Endothelial cell of umbilical vein (primary cell): ENCODE measurements at regions not wholly inside any gene's neighbourhood (a gene's known extent, or its start where the extent isn't known, plus 50 kb on each side); places are given as distances from the start of the nearest gene placed in this dataset.

ENCODE experiments used
- CTCF ChIP-seq, 2 donors: IDR thresholded peaks; 1 replicate in 1 of 2; 2 replicates in 1 of 2; pipeline ENCODE4 v1.5.1; 2011; ENCODE audit warnings: low read length in 2 of 2, mild to moderate bottlenecking in 2 of 2, moderate library complexity in 2 of 2, control low read depth in 1 of 2, inconsistent platforms in 1 of 2, low read depth in 1 of 2; ENCODE audit not compliant: insufficient read depth in 1 of 2; ENCODE audit errors: extremely low read depth in 1 of 2
- POLR2A ChIP-seq: IDR thresholded peaks from 2 replicates; pipeline ENCODE4 v1.6.1; 2012; ENCODE audit warnings: low read depth, mild to moderate bottlenecking, control low read depth, low read length

GRCh38 chr2:17085546-17086202, 420.0 kb upstream of the CYRIA start:
- no peak for TF ChIP-seq POLR2A
- no peak for TF ChIP-seq CTCF (IDR thresholded peaks at IDR 0.05; ENCODE audit: extremely low read depth in 1 of 2, insufficient read depth in 1 of 2, low read depth in 1 of 2, low read length in 2 of 2)
